ENCODE measurements at regions not wholly inside any gene's neighbourhood (a gene's known extent, or its start where the extent isn't known, plus 50 kb on each side); places are given as distances from the start of the nearest gene placed in this dataset.

- DNase-seq, result no peak
- Histone ChIP-seq H3K4me3 (no peak overlapping the region), H3K27ac (no peak overlapping the region), H3K9me3 (no peaks in the 10 kb centered on the region), H3K4me1 (no peaks in the 10 kb centered on the region), H3K36me3 (ENCODE audit: insufficient read depth in 1 of 2, low read depth in 1 of 2) (no peaks in the 10 kb centered on the region), H3K27me3 (ENCODE audit: insufficient read depth in 3 of 3, low read length in 2 of 3) (no peaks in the 10 kb centered on the region)
- intact Hi-C loops (cut with DNase I), result no loop called here
- TF ChIP-seq CTCF (IDR thresholded peaks at IDR 0.05), result no peak
- ATAC-seq, result no peak
These were observed 182.7 kb downstream of the PABPC4L start for GRCh38 chr4:134018846-134019245.

- H3K9me3 ChIP-seq, result no peaks in the 10 kb centered on the region
- no peak overlapping the region for H3K27ac ChIP-seq
- no peak for TF ChIP-seq CTCF (IDR thresholded peaks at IDR 0.05)
- ATAC-seq, result no peak
- 93 to 96% (median 95%) methylated on average over 3 of the region's 3 CpGs for WGBS, 3 donors
- H3K4me3 ChIP-seq, result no peak overlapping the region
- no peaks in the 10 kb centered on the region for H3K27me3 ChIP-seq (ENCODE audit: insufficient read depth in 3 of 3, low read length in 2 of 3)
- no peak for DNase-seq
- intact Hi-C loops (cut with DNase I), result no loop called here
- no peaks in the 10 kb centered on the region for H3K4me1 ChIP-seq
- no peaks in the 10 kb centered on the region for H3K36me3 ChIP-seq (ENCODE audit: insufficient read depth in 1 of 2, low read depth in 1 of 2)
These were observed 200.5 kb downstream of the PABPC4L start for GRCh38 chr4:134001057-134001456.

GRCh38 chr4:133997436-133997835, 204.2 kb downstream of the PABPC4L start:
- no peak for ATAC-seq
- H3K27ac ChIP-seq, result no peak overlapping the region
- H3K4me1 ChIP-seq, result no peaks in the 10 kb centered on the region
- no peak overlapping the region for H3K4me3 ChIP-seq
- no peaks in the 10 kb centered on the region for H3K36me3 ChIP-seq (ENCODE audit: insufficient read depth in 1 of 2, low read depth in 1 of 2)
- H3K9me3 ChIP-seq, result no peaks in the 10 kb centered on the region
- intact Hi-C loops (cut with DNase I), result no loop called here
- no peak for DNase-seq
- 89 to 92% (median 91%) methylated on average over 1 of the region's 1 CpG for WGBS, 3 donors
- TF ChIP-seq CTCF (IDR thresholded peaks at IDR 0.05), result no peak
- H3K27me3 ChIP-seq (ENCODE audit: insufficient read depth in 3 of 3, low read length in 2 of 3), result no peaks in the 10 kb centered on the region

GRCh38 chr4:133996431-133997121, 205.0 kb downstream of the PABPC4L start:
- Histone ChIP-seq H3K4me3 (no peak overlapping the region), H3K27ac (no peak overlapping the region), H3K9me3 (no peaks in the 10 kb centered on the region), H3K36me3 (ENCODE audit: insufficient read depth in 1 of 2, low read depth in 1 of 2) (no peaks in the 10 kb centered on the region), H3K4me1 (no peaks in the 10 kb centered on the region), H3K27me3 (ENCODE audit: insufficient read depth in 3 of 3, low read length in 2 of 3) (no peaks in the 10 kb centered on the region)
- ATAC-seq (no peak), DNase-seq (no peak)
- WGBS, 3 donors, result 87 to 90% (median 88%) methylated on average over 7 of the region's 7 CpGs
- no peak for TF ChIP-seq CTCF (IDR thresholded peaks at IDR 0.05)
- intact Hi-C loops (cut with DNase I), result no loop called here
